ENCODE measurements at regions not wholly inside any gene's neighbourhood (a gene's known extent, or its start where the extent isn't known, plus 50 kb on each side); places are given as distances from the start of the nearest gene placed in this dataset.

DNA sequence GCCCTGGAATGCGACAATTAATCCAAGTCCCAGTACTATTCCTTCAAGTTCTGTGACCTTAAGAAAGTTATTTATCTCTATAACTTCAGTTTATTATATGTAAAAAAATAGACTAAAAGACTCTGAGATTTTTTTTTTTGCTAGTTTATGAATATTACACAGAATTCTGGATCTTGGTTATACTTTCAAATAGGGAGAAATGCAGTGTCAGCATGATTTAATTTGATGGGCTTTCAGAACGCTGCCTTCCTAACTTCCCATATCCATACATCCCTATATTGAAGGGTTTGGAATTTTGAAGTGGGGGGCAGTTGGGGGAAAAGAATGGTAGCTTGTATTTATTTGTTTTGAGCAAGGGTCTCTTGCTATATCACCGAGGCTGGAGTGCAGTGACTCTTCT, 98.4 kb upstream of the MEGF10 start:
- no peak for DNase-seq (ENCODE audit: low spot score)
- Histone ChIP-seq H3K27ac (ENCODE audit: low read depth in 1 of 2, low read length in 2 of 2) (no peak overlapping the region), H3K4me1 (ENCODE audit: control insufficient read depth in 4 of 4, insufficient read depth in 4 of 4, low read length in 3 of 4) (peaks cover 0 to under 1% (median under 1%) of the 10 kb centered on the region in 4 donors), H3K9ac (ENCODE audit: low read depth in 1 of 2, low read length in 2 of 2) (no peak overlapping the region), H3K27me3 (ENCODE audit: control insufficient read depth in 4 of 4, insufficient read depth in 4 of 4, low read length in 3 of 4) (no peaks in the 10 kb centered on the region), H3K4me3 (ENCODE audit: low read depth in 1 of 3, low read length in 3 of 3) (no peak overlapping the region), H3K36me3 (ENCODE audit: control insufficient read depth in 4 of 4, insufficient read depth in 3 of 4, low read depth in 1 of 4, low read length in 3 of 4) (no peaks in the 10 kb centered on the region), H3K9me3 (ENCODE audit: control insufficient read depth in 4 of 4, low read length in 3 of 4) (no peaks in the 10 kb centered on the region)
- 95% methylated on average over 3 of the region's 3 CpGs for WGBS
- TF ChIP-seq YY1 (IDR thresholded peaks at IDR 0.05) (no peak), RAD21 (IDR thresholded peaks at IDR 0.05) (no peak), EGR1 (IDR thresholded peaks at IDR 0.05; ENCODE audit: low read depth in 2 of 2) (no peak)

- Histone ChIP-seq H3K9ac (ENCODE audit: low read depth in 1 of 2, low read length in 2 of 2) (no peak overlapping the region), H3K27me3 (ENCODE audit: control insufficient read depth in 4 of 4, insufficient read depth in 4 of 4, low read length in 3 of 4) (no peaks in the 10 kb centered on the region), H3K27ac (ENCODE audit: low read depth in 1 of 2, low read length in 2 of 2) (no peak overlapping the region), H3K4me1 (ENCODE audit: control insufficient read depth in 4 of 4, insufficient read depth in 4 of 4, low read length in 3 of 4) (peaks cover 0 to 7% (median 4%) of the 10 kb centered on the region in 4 donors), H3K36me3 (ENCODE audit: control insufficient read depth in 4 of 4, insufficient read depth in 3 of 4, low read depth in 1 of 4, low read length in 3 of 4) (no peaks in the 10 kb centered on the region), H3K9me3 (ENCODE audit: control insufficient read depth in 4 of 4, low read length in 3 of 4) (no peaks in the 10 kb centered on the region), H3K4me3 (ENCODE audit: low read depth in 1 of 3, low read length in 3 of 3) (no peak overlapping the region)
- 55% methylated on average over 3 of the region's 3 CpGs for WGBS
- no peak for DNase-seq (ENCODE audit: low spot score)
- TF ChIP-seq SP1 (IDR thresholded peaks at IDR 0.05) (no peak), JUND (IDR thresholded peaks at IDR 0.05) (no peak), FOXA2 (IDR thresholded peaks at IDR 0.05) (peak; percentile 59), FOXA1 (IDR thresholded peaks at IDR 0.05) (peak; percentile 44), ZBTB33 (IDR thresholded peaks at IDR 0.05) (no peak)
Observed at GRCh38 chr5:127192836-127193338, 97.7 kb upstream of the MEGF10 start.

GRCh38 chr5:127196042-127196441, 94.6 kb upstream of the MEGF10 start:
- TF ChIP-seq, protein P1, sequence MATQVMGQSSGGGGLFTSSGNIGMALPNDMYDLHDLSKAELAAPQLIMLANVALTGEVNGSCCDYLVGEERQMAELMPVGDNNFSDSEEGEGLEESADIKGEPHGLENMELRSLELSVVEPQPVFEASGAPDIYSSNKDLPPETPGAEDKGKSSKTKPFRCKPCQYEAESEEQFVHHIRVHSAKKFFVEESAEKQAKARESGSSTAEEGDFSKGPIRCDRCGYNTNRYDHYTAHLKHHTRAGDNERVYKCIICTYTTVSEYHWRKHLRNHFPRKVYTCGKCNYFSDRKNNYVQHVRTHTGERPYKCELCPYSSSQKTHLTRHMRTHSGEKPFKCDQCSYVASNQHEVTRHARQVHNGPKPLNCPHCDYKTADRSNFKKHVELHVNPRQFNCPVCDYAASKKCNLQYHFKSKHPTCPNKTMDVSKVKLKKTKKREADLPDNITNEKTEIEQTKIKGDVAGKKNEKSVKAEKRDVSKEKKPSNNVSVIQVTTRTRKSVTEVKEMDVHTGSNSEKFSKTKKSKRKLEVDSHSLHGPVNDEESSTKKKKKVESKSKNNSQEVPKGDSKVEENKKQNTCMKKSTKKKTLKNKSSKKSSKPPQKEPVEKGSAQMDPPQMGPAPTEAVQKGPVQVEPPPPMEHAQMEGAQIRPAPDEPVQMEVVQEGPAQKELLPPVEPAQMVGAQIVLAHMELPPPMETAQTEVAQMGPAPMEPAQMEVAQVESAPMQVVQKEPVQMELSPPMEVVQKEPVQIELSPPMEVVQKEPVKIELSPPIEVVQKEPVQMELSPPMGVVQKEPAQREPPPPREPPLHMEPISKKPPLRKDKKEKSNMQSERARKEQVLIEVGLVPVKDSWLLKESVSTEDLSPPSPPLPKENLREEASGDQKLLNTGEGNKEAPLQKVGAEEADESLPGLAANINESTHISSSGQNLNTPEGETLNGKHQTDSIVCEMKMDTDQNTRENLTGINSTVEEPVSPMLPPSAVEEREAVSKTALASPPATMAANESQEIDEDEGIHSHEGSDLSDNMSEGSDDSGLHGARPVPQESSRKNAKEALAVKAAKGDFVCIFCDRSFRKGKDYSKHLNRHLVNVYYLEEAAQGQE (IDR thresholded peaks at IDR 0.05), result no peak
- TF ChIP-seq HNF4A (conservative IDR thresholded peaks at IDR 0.05), result no peak
- no peak for TF ChIP-seq ZBTB33 (IDR thresholded peaks at IDR 0.05)
- TF ChIP-seq SP1 (IDR thresholded peaks at IDR 0.05), result no peak
- no peak for TF ChIP-seq RXRA (IDR thresholded peaks at IDR 0.05)
- TF ChIP-seq FOXA2 (IDR thresholded peaks at IDR 0.05), result no peak
- no peak for TF ChIP-seq RAD21 (IDR thresholded peaks at IDR 0.05)
- no peak for TF ChIP-seq FOXA1 (IDR thresholded peaks at IDR 0.05)
- TF ChIP-seq YY1 (IDR thresholded peaks at IDR 0.05), result no peak
- no peak for TF ChIP-seq EGR1 (IDR thresholded peaks at IDR 0.05; ENCODE audit: low read depth in 2 of 2)
- no peak for TF ChIP-seq CTCF (IDR thresholded peaks at IDR 0.05; ENCODE audit: low read depth, low read length, missing input control)
- TF ChIP-seq, protein P2, sequence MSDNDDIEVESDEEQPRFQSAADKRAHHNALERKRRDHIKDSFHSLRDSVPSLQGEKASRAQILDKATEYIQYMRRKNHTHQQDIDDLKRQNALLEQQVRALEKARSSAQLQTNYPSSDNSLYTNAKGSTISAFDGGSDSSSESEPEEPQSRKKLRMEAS (IDR thresholded peaks at IDR 0.05), result no peak
- Histone ChIP-seq H3K27me3 (ENCODE audit: control insufficient read depth in 4 of 4, insufficient read depth in 4 of 4, low read length in 3 of 4) (no peaks in the 10 kb centered on the region), H3K9ac (ENCODE audit: low read depth in 1 of 2, low read length in 2 of 2) (no peak overlapping the region), H3K4me3 (ENCODE audit: low read depth in 1 of 3, low read length in 3 of 3) (no peak overlapping the region), H3K4me1 (ENCODE audit: control insufficient read depth in 4 of 4, insufficient read depth in 4 of 4, low read length in 3 of 4) (peaks cover 2 to 7% (median 4%) of the 10 kb centered on the region in 4 donors), H3K27ac (ENCODE audit: low read depth in 1 of 2, low read length in 2 of 2) (no peak overlapping the region), H3K9me3 (ENCODE audit: control insufficient read depth in 4 of 4, low read length in 3 of 4) (no peaks in the 10 kb centered on the region), H3K36me3 (ENCODE audit: control insufficient read depth in 4 of 4, insufficient read depth in 3 of 4, low read depth in 1 of 4, low read length in 3 of 4) (no peaks in the 10 kb centered on the region)
- 92% methylated on average over 1 of the region's 1 CpG for WGBS
- no peak for DNase-seq (ENCODE audit: low spot score)

All from liver (tissue), 8 donors.